SJCRH30 (cell line): ENCODE measurements at regions not wholly inside any gene's neighbourhood (a gene's known extent, or its start where the extent isn't known, plus 50 kb on each side); places are given as distances from the start of the nearest gene placed in this dataset.
"Not testable (repeated sequence)": the region's sequence is repeated elsewhere in the genome, so short reads cannot be mapped to it uniquely, and the experiment has no call there.

Experiments
- DNase-seq, 2 experiments: peaks; one replicate each; pipeline ENCODE4 v3.0.0-alpha.2; 2015 to 2020
- H3K27ac ChIP-seq: fragments of 250-450 bp; sonication (Bioruptor Pico); 2 replicates; pipeline ENCODE4 v1.5.1; 2020; ENCODE audit warnings: mild to moderate bottlenecking, moderate library complexity
- H3K27me3 ChIP-seq: fragments of 250-450 bp; sonication (Bioruptor Pico); 2 replicates; pipeline ENCODE4 v1.5.1; 2020; ENCODE audit warnings: mild to moderate bottlenecking, moderate library complexity
- H3K36me3 ChIP-seq: fragments of 250-450 bp; sonication (Bioruptor Pico); 2 replicates; pipeline ENCODE4 v1.5.1; 2020; ENCODE audit warnings: mild to moderate bottlenecking, moderate library complexity
- H3K4me1 ChIP-seq: fragments of 250-450 bp; sonication (Bioruptor Pico); 2 replicates; pipeline ENCODE4 v1.5.1; 2020; ENCODE audit warnings: mild to moderate bottlenecking, moderate library complexity
- H3K4me3 ChIP-seq: fragments of 250-450 bp; sonication (Bioruptor Pico); 2 replicates; pipeline ENCODE4 v1.5.1; 2020; ENCODE audit warnings: mild to moderate bottlenecking, moderate library complexity
- H3K9me3 ChIP-seq: fragments of 250-450 bp; sonication (Bioruptor Pico); replicated peaks from 2 replicates; pipeline ENCODE4 v1.5.1; 2020; ENCODE audit warnings: mild to moderate bottlenecking, moderate library complexity

GRCh38 chr1:157460381-157460780, 91.9 kb downstream of the FCRL5 start:
- Histone ChIP-seq H3K27ac (no peak overlapping the region), H3K4me3 (no peak overlapping the region), H3K36me3 (no peaks in the 10 kb centered on the region), H3K9me3 (no peaks in the 10 kb centered on the region), H3K4me1 (no peaks in the 10 kb centered on the region), H3K27me3 (no peaks in the 10 kb centered on the region)
- no peak for DNase-seq

DNA sequence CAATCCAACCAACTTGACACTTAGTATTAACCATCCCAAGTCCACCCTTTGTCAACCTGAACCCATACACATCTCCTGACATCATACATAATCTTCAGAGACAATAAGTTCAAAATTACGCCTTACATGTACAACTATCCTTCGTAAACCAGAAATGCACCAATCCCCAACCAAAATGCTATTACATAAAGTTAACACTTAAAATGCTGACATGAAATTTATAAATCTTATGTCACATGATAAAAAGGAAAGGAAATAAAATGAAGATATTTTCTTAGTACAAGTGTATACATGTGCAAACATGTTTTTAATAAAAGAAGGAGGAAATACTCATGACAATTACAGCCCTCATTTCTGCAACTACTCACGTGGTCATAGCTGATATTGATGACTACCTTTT, 95.0 kb downstream of the FCRL5 start:
- Histone ChIP-seq H3K36me3 (no peaks in the 10 kb centered on the region), H3K4me1 (no peaks in the 10 kb centered on the region), H3K27ac (no peak overlapping the region), H3K4me3 (no peak overlapping the region), H3K9me3 (no peaks in the 10 kb centered on the region), H3K27me3 (no peaks in the 10 kb centered on the region)
- DNase-seq: no peak

DNA sequence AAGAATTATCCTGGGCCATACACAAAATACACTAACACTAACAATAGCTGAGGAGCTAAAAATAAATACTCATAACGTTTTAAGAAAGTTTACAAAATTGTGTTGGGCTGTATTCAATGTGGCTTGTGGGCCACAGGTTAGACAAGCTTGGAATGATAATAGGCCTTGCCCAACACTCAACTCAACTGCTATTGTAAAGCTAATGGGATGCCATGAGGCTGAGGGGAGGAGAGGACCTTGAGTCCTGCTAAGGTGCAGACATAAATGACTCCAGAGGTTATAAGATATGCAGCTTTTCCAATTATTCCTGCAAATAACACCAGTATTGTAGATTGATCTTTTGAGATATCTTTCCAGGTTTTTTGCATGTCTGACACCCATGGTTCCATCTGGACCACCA, 97.0 kb downstream of the FCRL5 start:
- Histone ChIP-seq H3K27ac (no peak overlapping the region), H3K4me3 (no peak overlapping the region), H3K36me3 (no peaks in the 10 kb centered on the region), H3K27me3 (no peaks in the 10 kb centered on the region), H3K4me1 (no peaks in the 10 kb centered on the region), H3K9me3 (no peaks in the 10 kb centered on the region)
- DNase-seq: no peak

GRCh38 chr1:157450106-157450505, 102.2 kb downstream of the FCRL5 start:
- H3K27me3 ChIP-seq: no peaks in the 10 kb centered on the region
- peak in 1 of 2 experiments; percentile 10 for DNase-seq
- H3K27ac ChIP-seq: no peak overlapping the region
- H3K4me3 ChIP-seq: no peak overlapping the region
- no peaks in the 10 kb centered on the region for H3K36me3 ChIP-seq
- no peaks in the 10 kb centered on the region for H3K4me1 ChIP-seq
- H3K9me3 ChIP-seq: no peaks in the 10 kb centered on the region

DNA sequence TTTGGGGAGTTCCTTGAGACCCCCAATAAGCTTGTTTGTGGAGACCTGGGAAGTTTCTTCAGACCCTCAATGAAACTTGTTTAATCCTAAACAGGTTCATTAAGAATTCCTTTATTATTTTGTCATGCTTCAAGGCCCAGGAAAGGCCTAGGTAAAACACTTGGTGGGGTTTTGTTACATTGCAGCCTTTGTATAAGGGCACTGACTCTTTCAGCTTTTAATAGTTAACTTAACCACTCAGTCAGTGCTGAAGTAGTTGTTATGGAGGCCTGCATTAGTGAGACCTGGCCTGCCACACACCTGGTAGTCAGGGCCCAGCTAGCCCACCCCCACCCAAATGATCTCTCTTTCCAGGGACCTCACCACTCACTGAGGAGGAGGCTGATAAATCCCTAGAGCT, 103.7 kb downstream of the FCRL5 start:
- H3K36me3 ChIP-seq: no peaks in the 10 kb centered on the region
- no peak for DNase-seq
- H3K9me3 ChIP-seq: no peaks in the 10 kb centered on the region
- H3K4me1 ChIP-seq: no peaks in the 10 kb centered on the region
- no peaks in the 10 kb centered on the region; the same call in 1 of the 2 replicates for H3K27me3 ChIP-seq
- no peak overlapping the region for H3K27ac ChIP-seq
- H3K4me3 ChIP-seq: no peak overlapping the region

DNA sequence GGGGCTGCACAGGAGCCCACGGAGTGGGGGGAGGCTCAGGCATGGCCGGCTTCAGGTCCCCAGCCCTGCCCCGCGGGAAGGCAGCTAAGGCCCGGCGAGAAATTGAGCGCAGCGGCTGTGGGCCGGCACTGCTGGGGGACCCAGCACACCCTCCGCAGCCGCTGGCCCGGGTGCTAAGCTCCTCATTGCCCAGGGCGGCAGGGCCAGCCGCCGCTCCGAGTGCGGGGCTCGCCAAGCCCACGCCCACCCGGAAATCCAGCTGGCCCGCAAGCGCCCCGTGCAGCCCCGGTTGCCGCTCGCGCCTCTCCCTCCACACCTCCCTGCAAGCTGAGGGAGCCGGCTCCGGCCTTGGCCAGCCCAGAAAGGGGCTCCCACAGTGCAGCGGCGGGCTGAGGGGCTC, 106.0 kb downstream of the FCRL5 start:
- H3K36me3 ChIP-seq, H3K4me1 ChIP-seq, DNase-seq, H3K4me3 ChIP-seq, H3K9me3 ChIP-seq, H3K27me3 ChIP-seq, H3K27ac ChIP-seq: not testable (repeated sequence)

- H3K27me3 ChIP-seq, H3K4me1 ChIP-seq, DNase-seq, H3K36me3 ChIP-seq, H3K4me3 ChIP-seq, H3K27ac ChIP-seq, H3K9me3 ChIP-seq: not testable (repeated sequence)
Observed at GRCh38 chr1:157445616-157446140, 106.6 kb downstream of the FCRL5 start.

DNA sequence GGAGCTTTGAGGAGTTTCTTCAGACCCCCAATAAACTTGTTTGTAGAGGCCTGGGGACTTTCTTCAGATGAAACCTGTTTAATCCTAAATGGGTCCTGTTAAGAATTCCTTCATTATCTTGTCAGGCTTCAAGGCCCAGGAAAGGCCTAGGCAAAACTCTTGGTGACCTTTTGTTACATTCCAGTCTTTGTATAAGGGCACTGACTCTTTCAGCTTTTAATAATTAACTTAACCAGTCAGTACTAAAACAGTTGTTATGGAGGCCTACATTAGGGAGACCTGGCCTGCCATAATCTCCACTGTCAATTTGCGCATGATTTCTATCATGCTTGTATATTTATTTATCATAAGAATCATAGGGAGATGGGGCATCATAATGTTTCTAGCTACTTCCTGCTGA, 110.2 kb downstream of the FCRL5 start:
- DNase-seq: no peak
- Histone ChIP-seq H3K4me1 (no peaks in the 10 kb centered on the region; the same call in 1 of the 2 replicates), H3K9me3 (no peaks in the 10 kb centered on the region), H3K4me3 (no peak overlapping the region), H3K27me3 (no peaks in the 10 kb centered on the region; the same call in 1 of the 2 replicates), H3K27ac (no peak overlapping the region), H3K36me3 (no peaks in the 10 kb centered on the region)

- Histone ChIP-seq H3K36me3 (no peaks in the 10 kb centered on the region), H3K27me3 (no peaks in the 10 kb centered on the region; the same call in 1 of the 2 replicates), H3K4me1 (no peaks in the 10 kb centered on the region; the same call in 1 of the 2 replicates), H3K4me3 (no peak overlapping the region), H3K27ac (no peak overlapping the region), H3K9me3 (no peaks in the 10 kb centered on the region)
- DNase-seq: no peak
Observed at GRCh38 chr1:157439302-157439954, 112.9 kb downstream of the FCRL5 start.

DNA sequence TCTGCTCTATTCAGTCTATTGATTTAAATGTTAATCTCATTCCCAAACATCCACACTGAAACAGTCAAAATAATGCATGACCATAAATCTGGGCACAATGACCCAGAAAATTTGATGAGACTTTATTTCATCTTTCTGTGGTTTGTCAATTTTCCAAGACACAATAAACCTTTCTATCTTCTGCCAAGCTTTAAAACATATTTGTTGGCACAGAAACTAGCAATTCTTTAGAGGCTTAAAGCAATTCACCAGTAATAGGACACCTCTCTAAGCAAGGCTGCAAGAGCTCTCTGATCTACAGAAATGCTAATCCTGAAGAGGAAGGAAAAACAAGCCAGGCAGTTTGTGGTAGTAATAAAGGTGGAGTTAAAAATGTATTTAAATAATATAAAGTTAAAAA, 113.7 kb downstream of the FCRL5 start:
- no peak overlapping the region for H3K4me3 ChIP-seq
- no peak overlapping the region for H3K27ac ChIP-seq
- H3K4me1 ChIP-seq: no peaks in the 10 kb centered on the region; the same call in 1 of the 2 replicates
- no peaks in the 10 kb centered on the region for H3K27me3 ChIP-seq
- H3K9me3 ChIP-seq: no peaks in the 10 kb centered on the region
- H3K36me3 ChIP-seq: no peaks in the 10 kb centered on the region
- DNase-seq: no peak

- Histone ChIP-seq H3K4me3 (no peak overlapping the region), H3K9me3 (no peaks in the 10 kb centered on the region), H3K4me1 (no peaks in the 10 kb centered on the region; the same call in 1 of the 2 replicates), H3K27me3 (no peaks in the 10 kb centered on the region), H3K36me3 (no peaks in the 10 kb centered on the region), H3K27ac (no peak overlapping the region)
- no peak for DNase-seq
Observed at GRCh38 chr1:157438146-157438545, 114.2 kb downstream of the FCRL5 start.

- Histone ChIP-seq H3K4me1 (no peaks in the 10 kb centered on the region; the same call in 1 of the 2 replicates), H3K36me3 (no peaks in the 10 kb centered on the region), H3K27me3 (no peaks in the 10 kb centered on the region), H3K4me3 (no peak overlapping the region), H3K27ac (no peak overlapping the region), H3K9me3 (no peaks in the 10 kb centered on the region)
- DNase-seq: no peak
Observed at GRCh38 chr1:157437296-157437695, 115.0 kb downstream of the FCRL5 start.

DNA sequence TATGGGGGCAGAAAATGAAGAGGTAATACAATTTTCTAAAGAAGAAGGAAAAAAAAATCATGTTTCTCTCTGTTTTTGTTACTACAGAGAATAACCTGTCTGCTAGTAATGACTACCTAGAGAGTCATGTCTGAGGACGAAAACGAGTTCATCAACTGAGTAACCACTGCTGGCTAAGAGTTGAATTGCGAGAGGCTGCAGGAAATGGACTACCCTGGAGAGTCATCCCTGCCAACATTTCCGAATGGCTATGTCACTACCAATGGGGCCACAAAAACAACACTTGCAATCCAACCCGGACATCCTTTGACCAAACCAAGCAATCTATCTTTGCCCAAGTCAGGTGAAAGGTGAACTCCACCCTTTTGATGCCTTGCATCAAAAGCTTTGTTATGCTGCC, 120.6 kb downstream of the FCRL5 start:
- H3K27me3 ChIP-seq: 0 out of 2 replicates have a peak, but pooled peaks cover 6% of the 10 kb centered on the region
- H3K36me3 ChIP-seq: no peaks in the 10 kb centered on the region
- no peaks in the 10 kb centered on the region for H3K9me3 ChIP-seq
- no peak overlapping the region for H3K27ac ChIP-seq
- H3K4me1 ChIP-seq: no peaks in the 10 kb centered on the region
- DNase-seq: no peak
- H3K4me3 ChIP-seq: no peak overlapping the region

DNA sequence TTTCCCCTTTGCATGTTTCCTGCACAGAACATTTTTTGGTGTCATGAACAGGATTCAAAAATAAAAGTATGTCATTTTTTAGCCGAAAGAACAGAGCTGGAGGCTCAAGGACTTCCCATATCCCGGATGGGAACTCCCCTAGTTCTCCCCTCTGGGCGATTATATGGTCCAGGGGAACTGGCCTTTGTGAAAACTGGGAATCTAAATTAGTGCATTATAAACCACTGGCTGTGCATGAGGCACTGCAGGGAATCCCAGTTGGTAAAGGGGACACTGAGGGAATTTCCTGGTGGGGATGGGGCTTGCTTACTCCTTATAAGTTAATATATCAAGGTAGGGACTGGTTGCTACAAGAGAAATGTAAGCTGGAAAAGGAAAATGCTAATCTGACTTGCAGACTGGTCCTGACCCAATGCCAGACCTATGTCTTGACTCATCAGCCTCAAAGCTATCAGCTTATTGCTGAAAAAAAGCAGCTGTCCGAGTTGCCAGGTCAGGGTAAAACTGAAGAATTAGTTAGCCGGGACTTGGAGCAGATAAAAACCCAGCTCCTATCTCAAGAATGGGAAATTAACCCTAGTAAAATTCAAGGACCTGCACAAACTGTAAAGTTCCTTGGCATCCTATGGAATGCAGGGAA, 122.6 kb downstream of the FCRL5 start:
- no peak overlapping the region for H3K27ac ChIP-seq
- 0 out of 2 replicates have a peak, but pooled peaks cover 6% of the 10 kb centered on the region for H3K27me3 ChIP-seq
- no peaks in the 10 kb centered on the region for H3K4me1 ChIP-seq
- no peaks in the 10 kb centered on the region for H3K9me3 ChIP-seq
- H3K4me3 ChIP-seq: no peak overlapping the region
- DNase-seq: no peak
- no peaks in the 10 kb centered on the region for H3K36me3 ChIP-seq

GRCh38 chr1:157423764-157424163, 128.6 kb downstream of the FCRL5 start:
- not testable (repeated sequence) for H3K27ac ChIP-seq

More at GRCh38 chr1:157423764-157424163, 128.6 kb downstream of the FCRL5 start:
- H3K36me3 ChIP-seq, H3K27me3 ChIP-seq, DNase-seq, H3K9me3 ChIP-seq, H3K4me1 ChIP-seq, H3K4me3 ChIP-seq: not testable (repeated sequence)
